ENCODE measurements at regions not wholly inside any gene's neighbourhood (a gene's known extent, or its start where the extent isn't known, plus 50 kb on each side); places are given as distances from the start of the nearest gene placed in this dataset.

DNA sequence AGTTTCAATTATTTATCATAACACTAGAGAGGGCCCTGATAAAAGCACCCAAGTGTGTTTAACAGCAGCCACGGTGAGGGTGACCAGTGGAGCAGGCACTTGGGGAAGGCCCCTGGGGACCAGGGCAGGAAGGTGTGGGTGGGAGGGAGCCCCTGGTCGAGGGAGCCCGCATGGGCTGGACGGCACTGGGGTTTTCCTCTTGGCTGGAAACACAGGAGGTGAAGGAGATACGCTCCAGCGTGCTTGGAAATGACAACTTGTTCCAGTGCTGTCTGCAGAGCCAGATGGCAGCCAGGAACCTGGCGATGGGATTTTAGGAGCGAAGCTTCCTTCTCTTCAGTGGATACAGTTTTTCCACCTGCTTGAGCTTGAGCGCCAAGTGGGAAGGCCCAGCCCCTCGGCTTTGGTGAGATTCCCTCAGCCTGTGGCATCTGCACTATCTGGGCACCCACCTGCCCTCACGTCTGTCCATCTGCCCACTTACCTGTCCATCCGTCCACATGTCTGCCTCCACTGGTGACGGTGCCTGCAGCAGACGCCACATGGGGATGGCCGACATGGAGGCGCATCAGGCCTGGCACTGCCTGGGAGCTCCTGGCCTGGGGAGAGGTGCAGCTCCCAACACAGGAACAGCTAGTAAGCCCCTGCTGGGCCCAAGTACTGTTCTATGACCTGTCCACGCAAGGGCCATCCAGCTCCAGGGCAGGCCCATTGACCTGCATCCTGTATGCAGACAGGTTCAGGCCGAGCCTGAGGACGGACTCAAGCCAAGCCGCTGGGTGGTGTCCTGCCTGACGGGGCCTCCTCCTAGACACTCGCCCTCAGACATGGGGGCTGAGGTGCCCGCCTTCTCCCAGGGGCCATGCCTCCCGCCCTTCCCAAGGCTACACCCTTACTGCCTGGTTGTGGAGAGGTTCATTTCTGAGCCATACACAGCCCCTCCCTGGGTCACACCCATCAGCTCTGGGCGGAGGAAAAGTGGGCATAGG is 192.2 kb upstream of the C14orf180 start:
- Mint-ChIP-seq H3K9me3 (peaks cover 0 to 6% (median 0%) of the 10 kb centered on the region in 7 donors), H3K4me3 (no peak overlapping the region), H3K27me3 (ENCODE audit: low read depth in 3 of 3) (peaks cover 7 to 25% (median 8%) of the 10 kb centered on the region in 3 donors), H3K4me1 (no peaks in the 10 kb centered on the region), H3K27ac (no peak overlapping the region), H3K36me3 (no peaks in the 10 kb centered on the region)
- no peaks in the 10 kb centered on the region for H3K36me3 ChIP-seq (replicated peaks in 1 of 2; ENCODE audit: control insufficient read depth in 1 of 2, insufficient read depth in 2 of 2, low read length in 2 of 2)
- no peak overlapping the region for H3K4me2 ChIP-seq (replicated peaks; ENCODE audit: extremely low read depth, low read length, poor library complexity, severe bottlenecking)
- no peak overlapping the region for H3K27ac ChIP-seq (ENCODE audit: low read depth in 1 of 2, low read length in 2 of 2)
- no peak for DNase-seq
- TF ChIP-seq, protein P1, sequence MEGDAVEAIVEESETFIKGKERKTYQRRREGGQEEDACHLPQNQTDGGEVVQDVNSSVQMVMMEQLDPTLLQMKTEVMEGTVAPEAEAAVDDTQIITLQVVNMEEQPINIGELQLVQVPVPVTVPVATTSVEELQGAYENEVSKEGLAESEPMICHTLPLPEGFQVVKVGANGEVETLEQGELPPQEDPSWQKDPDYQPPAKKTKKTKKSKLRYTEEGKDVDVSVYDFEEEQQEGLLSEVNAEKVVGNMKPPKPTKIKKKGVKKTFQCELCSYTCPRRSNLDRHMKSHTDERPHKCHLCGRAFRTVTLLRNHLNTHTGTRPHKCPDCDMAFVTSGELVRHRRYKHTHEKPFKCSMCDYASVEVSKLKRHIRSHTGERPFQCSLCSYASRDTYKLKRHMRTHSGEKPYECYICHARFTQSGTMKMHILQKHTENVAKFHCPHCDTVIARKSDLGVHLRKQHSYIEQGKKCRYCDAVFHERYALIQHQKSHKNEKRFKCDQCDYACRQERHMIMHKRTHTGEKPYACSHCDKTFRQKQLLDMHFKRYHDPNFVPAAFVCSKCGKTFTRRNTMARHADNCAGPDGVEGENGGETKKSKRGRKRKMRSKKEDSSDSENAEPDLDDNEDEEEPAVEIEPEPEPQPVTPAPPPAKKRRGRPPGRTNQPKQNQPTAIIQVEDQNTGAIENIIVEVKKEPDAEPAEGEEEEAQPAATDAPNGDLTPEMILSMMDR (IDR thresholded peaks at IDR 0.05), result no peak
- no peaks in the 10 kb centered on the region for H3K4me1 ChIP-seq (ENCODE audit: control insufficient read depth in 1 of 2, insufficient read depth in 2 of 2, low read length in 2 of 2)
- no peaks in the 10 kb centered on the region for H4K20me1 ChIP-seq (ENCODE audit: insufficient read depth, low read length)
- H2AFZ ChIP-seq (ENCODE audit: insufficient read depth, low read depth, low read length, poor library complexity, severe bottlenecking), result no peak overlapping the region
- H3K9me3 ChIP-seq (replicated peaks in 1 of 2; ENCODE audit: control insufficient read depth in 1 of 2, insufficient read depth in 1 of 2, low read length in 2 of 2), result no peaks in the 10 kb centered on the region
- no peak overlapping the region for H3K9ac ChIP-seq (ENCODE audit: insufficient read depth, low read length, poor library complexity, severe bottlenecking)
- H3K4me3 ChIP-seq (replicated peaks in 1 of 3; ENCODE audit: low read depth in 2 of 3, low read length in 3 of 3), result no peak overlapping the region
- WGBS (ENCODE audit: insufficient coverage), result 88% methylated on average over 20 of the region's 25 CpGs
- peaks cover 0 to 4% of the 10 kb centered on the region in 2 donors for H3K27me3 ChIP-seq (ENCODE audit: control insufficient read depth in 2 of 2, insufficient read depth in 2 of 2, low read length in 2 of 2)
- intact Hi-C loops (cut with micrococcal nuclease), result no loop called here
- no peaks in the 10 kb centered on the region for H3K79me2 ChIP-seq (ENCODE audit: insufficient read depth, low read length)

DNA sequence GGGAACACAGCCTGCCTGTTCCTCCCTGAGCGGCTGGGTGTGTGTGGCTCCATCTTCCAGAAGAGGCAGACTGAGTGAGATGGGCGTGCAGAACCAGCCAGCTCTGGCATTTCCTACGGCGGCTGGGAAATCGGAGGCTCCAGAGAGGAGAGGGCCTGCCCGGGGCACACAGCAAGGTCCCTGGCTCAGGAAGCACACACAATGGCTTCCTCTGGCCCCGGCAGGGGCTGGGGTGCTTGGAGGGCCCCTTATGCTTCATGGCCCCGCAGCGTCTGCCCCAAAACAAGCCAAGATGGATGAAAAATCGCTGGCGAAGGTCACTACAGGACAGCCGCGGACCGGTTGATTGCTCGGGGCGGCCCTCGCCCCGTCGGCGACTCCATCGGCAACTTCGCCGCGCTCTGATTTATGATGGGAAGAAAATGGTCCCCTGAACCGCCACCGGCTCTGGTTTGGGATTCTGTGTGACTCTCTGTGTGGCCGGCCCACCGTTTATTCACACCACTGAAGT is 191.5 kb upstream of the C14orf180 start:
- TF ChIP-seq, protein P1 (IDR thresholded peaks at IDR 0.05), result no peak
- no peak for DNase-seq
- H3K4me1 ChIP-seq (ENCODE audit: control insufficient read depth in 1 of 2, insufficient read depth in 2 of 2, low read length in 2 of 2), result no peaks in the 10 kb centered on the region
- Mint-ChIP-seq H3K4me3 (no peak overlapping the region), H3K9me3 (no peaks in the 10 kb centered on the region), H3K27me3 (ENCODE audit: low read depth in 3 of 3) (peaks cover 7 to 26% (median 10%) of the 10 kb centered on the region in 3 donors), H3K27ac (no peak overlapping the region), H3K4me1 (no peaks in the 10 kb centered on the region), H3K36me3 (no peaks in the 10 kb centered on the region)
- H3K4me3 ChIP-seq (replicated peaks in 1 of 3; ENCODE audit: low read depth in 2 of 3, low read length in 3 of 3), result no peak overlapping the region
- intact Hi-C loops (cut with micrococcal nuclease), result no loop called here
- H2AFZ ChIP-seq (ENCODE audit: insufficient read depth, low read depth, low read length, poor library complexity, severe bottlenecking), result no peak overlapping the region
- WGBS (ENCODE audit: insufficient coverage), result 83% methylated on average over 19 of the region's 28 CpGs
- H3K79me2 ChIP-seq (ENCODE audit: insufficient read depth, low read length), result no peaks in the 10 kb centered on the region
- no peaks in the 10 kb centered on the region for H3K9me3 ChIP-seq (replicated peaks in 1 of 2; ENCODE audit: control insufficient read depth in 1 of 2, insufficient read depth in 1 of 2, low read length in 2 of 2)
- no peaks in the 10 kb centered on the region for H4K20me1 ChIP-seq (ENCODE audit: insufficient read depth, low read length)
- H3K4me2 ChIP-seq (replicated peaks; ENCODE audit: extremely low read depth, low read length, poor library complexity, severe bottlenecking), result no peak overlapping the region
- H3K9ac ChIP-seq (ENCODE audit: insufficient read depth, low read length, poor library complexity, severe bottlenecking), result no peak overlapping the region
- no peak overlapping the region for H3K27ac ChIP-seq (ENCODE audit: low read depth in 1 of 2, low read length in 2 of 2)
- H3K27me3 ChIP-seq (ENCODE audit: control insufficient read depth in 2 of 2, insufficient read depth in 2 of 2, low read length in 2 of 2), result peaks cover 0 to 4% of the 10 kb centered on the region in 2 donors
- no peaks in the 10 kb centered on the region for H3K36me3 ChIP-seq (replicated peaks in 1 of 2; ENCODE audit: control insufficient read depth in 1 of 2, insufficient read depth in 2 of 2, low read length in 2 of 2)

Data from CD14-positive monocyte (primary cell).